ENCODE measurements at regions not wholly inside any gene's neighbourhood (a gene's known extent, or its start where the extent isn't known, plus 50 kb on each side); places are given as distances from the start of the nearest gene placed in this dataset.

GRCh38 chr20:57004951-57005933, 261.2 kb downstream of the BMP7 start:
- CTCF ChIA-PET, result no interaction called here

More at GRCh38 chr20:57004951-57005933, 261.2 kb downstream of the BMP7 start:
- FAIRE-seq, result no peak
- Histone ChIP-seq H3K9ac (ENCODE audit: control insufficient read depth, insufficient read depth, low read length) (no peak overlapping the region), H3K4me1 (ENCODE audit: control insufficient read depth, insufficient read depth, low read length) (no peaks in the 10 kb centered on the region), H3K79me2 (ENCODE audit: control insufficient read depth, insufficient read depth, low read length) (no peaks in the 10 kb centered on the region), H3K27me3 (replicated peaks in 1 of 2; ENCODE audit: control insufficient read depth in 2 of 2, insufficient read depth in 2 of 2, low read length in 1 of 2) (no peaks in the 10 kb centered on the region; a peak in 1 of 4 replicates), H2AFZ (ENCODE audit: control insufficient read depth, low read depth, low read length) (no peak overlapping the region), H3K27ac (ENCODE audit: control insufficient read depth, insufficient read depth) (no peak overlapping the region), H3K36me3 (ENCODE audit: control insufficient read depth in 2 of 2, insufficient read depth in 2 of 2, low read length in 1 of 2) (no peaks in the 10 kb centered on the region), H3K9me3 (replicated peaks; ENCODE audit: control insufficient read depth, insufficient read depth, low read length) (no peaks in the 10 kb centered on the region; the same call in 2 of the 3 replicates), H3K4me3 (no peak overlapping the region), H4K20me1 (ENCODE audit: control insufficient read depth, insufficient read depth) (no peaks in the 10 kb centered on the region; the same call in 1 of the 2 replicates), H3K4me2 (ENCODE audit: control insufficient read depth, insufficient read depth) (no peak overlapping the region)
- RAD21 ChIA-PET (ENCODE audit: unreplicated experiment), result no interaction called here
- POLR2A ChIA-PET, result no interaction called here
- no TSS peak for BruUV-seq (replicated peaks)
- ATAC-seq, result no peak
- in situ Hi-C loops (cut with MboI) (no loop called here), intact Hi-C loops (cut with micrococcal nuclease; ENCODE audit: unreplicated experiment) (no loop called here)
- TF ChIP-seq NKRF (conservative IDR thresholded peaks at IDR 0.05) (no peak), TAF1 (IDR thresholded peaks at IDR 0.05; ENCODE audit: borderline replicate concordance, low read depth, low read length) (no peak), IKZF1 (conservative IDR thresholded peaks at IDR 0.05) (no peak), ZBTB33 (IDR thresholded peaks at IDR 0.05) (no peak), SRF (IDR thresholded peaks at IDR 0.05; ENCODE audit: low read depth in 2 of 2, low read length in 2 of 2) (no peak), SMARCA5 (IDR thresholded peaks at IDR 0.05) (no peak), BRCA1 (IDR thresholded peaks at IDR 0.05; ENCODE audit: low read depth, low read length) (no peak), ZZZ3 (IDR thresholded peaks at IDR 0.05; ENCODE audit: control insufficient read depth, insufficient read length, low read depth) (no peak), SREBF1 (IDR thresholded peaks at IDR 0.05; ENCODE audit: low read length) (no peak), EZH2 (IDR thresholded peaks at IDR 0.05; ENCODE audit: borderline replicate concordance, control insufficient read depth, low read depth, low read length) (no peak), POLR2AphosphoS2 (IDR thresholded peaks at IDR 0.05; ENCODE audit: low read depth, low read length) (no peak), SP1 (IDR thresholded peaks at IDR 0.05; ENCODE audit: low read depth, low read length) (no peak), FOXK2 (IDR thresholded peaks at IDR 0.05) (no peak), PAX8 (IDR thresholded peaks at IDR 0.05) (no peak), MLLT1 (IDR thresholded peaks at IDR 0.05) (no peak), RCOR1 (conservative IDR thresholded peaks at IDR 0.05; ENCODE audit: low read depth, low read length) (no peak), ETV6 (conservative IDR thresholded peaks at IDR 0.05 in 1 of 2, IDR thresholded peaks at IDR 0.05 in 1 of 2; ENCODE audit: borderline replicate concordance in 1 of 2, low read depth in 1 of 2) (no peak), RAD21 (IDR thresholded peaks at IDR 0.05; ENCODE audit: insufficient read depth, low read depth, low read length) (no peak), KDM1A (IDR thresholded peaks at IDR 0.05; ENCODE audit: borderline replicate concordance) (no peak)
- SMC1A ChIA-PET (ENCODE audit: uncharacterized antibody, unreplicated experiment), result no interaction called here
- WGBS (ENCODE audit: insufficient coverage, insufficient replicate concordance, low lambda C conversion rate, missing lambda C conversion rate), result 24% methylated on average over 12 of the region's 12 CpGs
- no peak for DNase-seq (ENCODE audit: low read depth, low spot score)
